ENCODE measurements at regions not wholly inside any gene's neighbourhood (a gene's known extent, or its start where the extent isn't known, plus 50 kb on each side); places are given as distances from the start of the nearest gene placed in this dataset.

DNA sequence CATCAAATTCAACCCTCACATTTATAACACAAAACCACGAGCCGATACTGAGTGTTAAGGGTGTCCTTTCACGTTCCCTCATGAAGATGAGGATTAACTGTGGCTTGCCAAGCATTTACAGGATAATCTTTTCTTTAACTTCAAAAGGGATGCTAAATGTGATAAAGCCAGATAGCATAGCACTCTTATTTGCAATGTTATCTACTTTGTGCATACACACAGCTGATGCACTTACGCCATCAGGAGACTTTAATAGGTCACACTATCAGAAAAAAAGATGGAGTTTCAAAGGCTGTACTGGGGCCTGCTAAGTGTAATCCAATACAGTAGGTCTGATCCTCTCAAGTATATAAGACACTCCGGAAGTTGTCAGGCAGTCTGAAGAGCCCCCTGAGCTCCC lies 572.7 kb downstream of the PIK3C3 start:
- DNase-seq (ENCODE audit: low read depth), result no peak
- Histone ChIP-seq H3K27me3 (replicated peaks; ENCODE audit: control insufficient read depth, insufficient read depth, low read length) (no peaks in the 10 kb centered on the region), H3K9ac (ENCODE audit: low read length) (no peak overlapping the region), H3K4me3 (ENCODE audit: low read length) (no peak overlapping the region), H3K9me3 (ENCODE audit: control insufficient read depth, low read length) (no peaks in the 10 kb centered on the region), H3K4me1 (ENCODE audit: control insufficient read depth, insufficient read depth, low read length) (no peaks in the 10 kb centered on the region), H3K36me3 (ENCODE audit: control insufficient read depth, insufficient read depth, low read length, severe bottlenecking) (no peaks in the 10 kb centered on the region)

DNA sequence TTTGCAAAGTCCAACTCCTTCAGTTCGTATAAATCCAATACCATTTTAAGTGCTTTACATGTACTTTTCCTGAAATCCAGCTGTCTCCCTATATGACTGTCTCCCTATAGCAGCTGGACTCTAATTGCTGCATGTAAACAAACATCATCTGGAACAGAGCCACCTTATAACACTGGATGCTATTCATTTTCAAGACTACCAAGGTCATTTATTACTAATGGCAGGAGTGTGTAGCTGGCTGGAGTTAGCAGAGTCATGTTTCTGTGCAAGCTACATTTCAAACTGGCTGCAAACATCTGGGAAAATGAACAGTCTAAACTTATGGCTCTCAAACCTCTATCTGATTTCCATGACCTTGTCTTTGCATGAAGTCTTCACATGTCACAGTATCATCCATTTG lies 575.2 kb downstream of the PIK3C3 start:
- no peak for DNase-seq (ENCODE audit: low read depth)
- no peaks in the 10 kb centered on the region for H3K27me3 ChIP-seq (replicated peaks; ENCODE audit: control insufficient read depth, insufficient read depth, low read length)
- H3K9me3 ChIP-seq (ENCODE audit: control insufficient read depth, low read length), result no peaks in the 10 kb centered on the region
- no peak overlapping the region for H3K4me3 ChIP-seq (ENCODE audit: low read length)
- no peaks in the 10 kb centered on the region for H3K36me3 ChIP-seq (ENCODE audit: control insufficient read depth, insufficient read depth, low read length, severe bottlenecking)
- H3K4me1 ChIP-seq (ENCODE audit: control insufficient read depth, insufficient read depth, low read length), result no peaks in the 10 kb centered on the region
- no peak overlapping the region for H3K9ac ChIP-seq (ENCODE audit: low read length)

DNA sequence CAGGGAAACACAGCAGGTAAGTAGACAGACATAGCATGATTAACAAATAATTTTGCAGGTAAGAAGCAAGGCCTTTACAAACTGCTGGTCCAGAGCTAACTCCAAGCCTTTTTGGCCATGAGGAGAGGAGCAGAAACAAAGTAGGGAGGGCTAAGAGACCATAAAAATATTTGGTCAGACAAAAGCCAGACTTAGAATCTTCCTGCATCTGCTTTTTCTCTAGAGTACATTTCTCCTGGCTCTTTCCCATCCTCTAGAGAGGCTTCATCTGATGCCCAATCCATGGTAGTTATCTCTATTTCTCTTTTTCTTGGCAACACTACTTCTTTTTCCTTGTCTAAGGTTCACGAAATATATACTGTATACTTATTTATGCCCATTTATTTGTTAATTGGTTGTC lies 577.1 kb downstream of the PIK3C3 start:
- H3K9ac ChIP-seq (ENCODE audit: low read length), result no peak overlapping the region
- H3K4me1 ChIP-seq (ENCODE audit: control insufficient read depth, insufficient read depth, low read length), result no peaks in the 10 kb centered on the region
- no peak for DNase-seq (ENCODE audit: low read depth)
- no peaks in the 10 kb centered on the region for H3K9me3 ChIP-seq (ENCODE audit: control insufficient read depth, low read length)
- H3K4me3 ChIP-seq (ENCODE audit: low read length), result no peak overlapping the region
- H3K36me3 ChIP-seq (ENCODE audit: control insufficient read depth, insufficient read depth, low read length, severe bottlenecking), result no peaks in the 10 kb centered on the region
- H3K27me3 ChIP-seq (replicated peaks; ENCODE audit: control insufficient read depth, insufficient read depth, low read length), result no peaks in the 10 kb centered on the region

DNA sequence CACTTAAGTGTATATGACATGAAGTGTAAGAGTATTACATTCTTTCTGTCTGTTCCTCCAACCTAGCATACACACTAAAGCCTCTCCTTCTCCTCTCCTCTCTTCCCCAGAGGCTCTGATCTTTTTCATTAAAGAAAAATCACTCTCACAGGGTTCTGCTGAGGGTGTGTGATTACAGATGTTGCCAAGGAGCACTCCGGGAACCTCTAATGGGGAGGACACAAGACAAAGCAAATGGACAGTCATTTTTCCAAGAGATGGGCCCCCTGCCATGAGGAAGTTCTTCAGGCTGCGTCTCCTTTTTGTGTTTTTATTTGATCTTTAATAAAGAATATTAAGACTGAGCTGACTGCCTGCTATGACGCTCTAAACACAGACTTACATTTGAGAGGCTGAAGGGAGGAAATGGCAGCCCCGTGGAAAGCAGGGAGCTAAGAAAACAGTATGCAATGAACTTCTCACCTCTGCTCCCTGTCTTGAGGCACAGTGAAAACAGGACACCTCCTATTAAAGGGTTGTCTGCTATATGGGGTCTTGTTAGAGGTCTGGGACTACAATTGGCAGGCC lies 578.1 kb downstream of the PIK3C3 start:
- Histone ChIP-seq H3K36me3 (ENCODE audit: control insufficient read depth, insufficient read depth, low read length, severe bottlenecking) (no peaks in the 10 kb centered on the region), H3K4me3 (ENCODE audit: low read length) (no peak overlapping the region), H3K27me3 (replicated peaks; ENCODE audit: control insufficient read depth, insufficient read depth, low read length) (no peaks in the 10 kb centered on the region), H3K4me1 (ENCODE audit: control insufficient read depth, insufficient read depth, low read length) (no peaks in the 10 kb centered on the region), H3K9me3 (ENCODE audit: control insufficient read depth, low read length) (no peaks in the 10 kb centered on the region), H3K9ac (ENCODE audit: low read length) (no peak overlapping the region)
- no peak for DNase-seq (ENCODE audit: low read depth)

DNA sequence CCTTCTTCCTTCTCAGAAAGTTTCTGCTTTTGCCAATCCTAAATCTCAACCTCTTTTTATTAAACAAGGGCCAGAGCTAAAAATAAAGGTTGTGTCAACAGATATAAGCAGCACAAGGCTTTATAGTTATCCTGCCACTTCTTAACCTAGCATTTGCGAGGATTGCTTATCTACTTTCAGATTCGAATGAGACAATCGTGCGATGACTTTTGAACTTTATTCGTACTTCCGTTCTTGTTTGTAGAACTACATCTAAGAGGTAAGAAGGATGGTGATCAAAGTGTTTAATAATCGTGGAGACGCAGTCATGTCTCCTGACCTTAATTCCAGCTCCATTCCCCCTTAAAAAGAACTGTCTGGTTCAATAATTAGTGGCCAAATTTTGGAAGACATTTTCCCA lies 578.6 kb downstream of the PIK3C3 start:
- DNase-seq (ENCODE audit: low read depth), result no peak
- Histone ChIP-seq H3K9me3 (ENCODE audit: control insufficient read depth, low read length) (no peaks in the 10 kb centered on the region), H3K27me3 (replicated peaks; ENCODE audit: control insufficient read depth, insufficient read depth, low read length) (no peaks in the 10 kb centered on the region), H3K4me1 (ENCODE audit: control insufficient read depth, insufficient read depth, low read length) (no peaks in the 10 kb centered on the region), H3K36me3 (ENCODE audit: control insufficient read depth, insufficient read depth, low read length, severe bottlenecking) (no peaks in the 10 kb centered on the region), H3K9ac (ENCODE audit: low read length) (no peak overlapping the region), H3K4me3 (ENCODE audit: low read length) (no peak overlapping the region)

DNA sequence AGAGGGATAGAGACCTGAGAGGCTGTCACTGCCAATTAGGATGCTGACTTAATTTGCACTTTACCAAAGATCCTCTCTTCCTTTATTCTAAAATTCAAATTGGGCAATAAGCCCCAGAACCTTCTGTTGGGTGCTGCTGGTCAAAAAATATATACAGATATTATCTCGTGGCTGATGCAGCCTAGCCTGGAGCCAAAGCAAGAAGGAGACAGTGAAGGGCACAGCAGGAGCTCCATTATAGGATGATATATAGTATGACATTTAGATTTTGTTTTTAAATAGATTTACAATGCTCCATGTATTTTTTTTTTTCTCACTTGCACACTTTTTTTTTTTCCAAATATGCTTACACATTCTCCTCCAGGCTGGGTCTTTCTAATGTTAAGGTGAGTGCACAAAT lies 579.3 kb downstream of the PIK3C3 start:
- Histone ChIP-seq H3K27me3 (replicated peaks; ENCODE audit: control insufficient read depth, insufficient read depth, low read length) (no peaks in the 10 kb centered on the region), H3K4me3 (ENCODE audit: low read length) (no peak overlapping the region)

DNA sequence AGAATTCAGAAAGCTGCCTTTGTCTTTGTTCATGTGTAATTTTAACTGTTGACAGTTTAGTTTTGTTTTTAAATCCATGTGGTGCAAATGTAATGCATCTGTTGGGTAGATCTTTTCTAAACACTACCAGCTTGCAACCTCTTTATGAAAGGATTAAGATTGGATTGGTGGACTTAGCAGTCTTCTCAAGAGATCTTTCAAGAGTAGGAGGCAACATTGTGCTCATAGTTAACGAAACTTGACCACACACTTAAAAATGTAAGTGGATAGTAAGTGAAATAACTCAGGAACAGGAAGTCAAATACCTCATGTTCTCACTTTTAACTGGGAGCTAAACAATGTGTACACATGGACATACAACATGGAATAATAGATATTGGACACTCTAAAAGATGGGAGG lies 579.0 kb downstream of the RIT2 start:
- Histone ChIP-seq H3K27me3 (replicated peaks; ENCODE audit: control insufficient read depth, insufficient read depth, low read length) (no peaks in the 10 kb centered on the region), H3K9ac (ENCODE audit: low read length) (no peak overlapping the region), H3K9me3 (ENCODE audit: control insufficient read depth, low read length) (no peaks in the 10 kb centered on the region), H3K36me3 (ENCODE audit: control insufficient read depth, insufficient read depth, low read length, severe bottlenecking) (no peaks in the 10 kb centered on the region), H3K4me3 (ENCODE audit: low read length) (no peak overlapping the region), H3K4me1 (ENCODE audit: control insufficient read depth, insufficient read depth, low read length) (no peaks in the 10 kb centered on the region)
- no peak for DNase-seq (ENCODE audit: low read depth)

More for the DNA sequence above, 579.3 kb downstream of the PIK3C3 start:
- H3K4me1 ChIP-seq (ENCODE audit: control insufficient read depth, insufficient read depth, low read length), result no peaks in the 10 kb centered on the region
- no peak overlapping the region for H3K9ac ChIP-seq (ENCODE audit: low read length)
- H3K36me3 ChIP-seq (ENCODE audit: control insufficient read depth, insufficient read depth, low read length, severe bottlenecking), result no peaks in the 10 kb centered on the region
- no peak for DNase-seq (ENCODE audit: low read depth)
- H3K9me3 ChIP-seq (ENCODE audit: control insufficient read depth, low read length), result no peaks in the 10 kb centered on the region

DNA sequence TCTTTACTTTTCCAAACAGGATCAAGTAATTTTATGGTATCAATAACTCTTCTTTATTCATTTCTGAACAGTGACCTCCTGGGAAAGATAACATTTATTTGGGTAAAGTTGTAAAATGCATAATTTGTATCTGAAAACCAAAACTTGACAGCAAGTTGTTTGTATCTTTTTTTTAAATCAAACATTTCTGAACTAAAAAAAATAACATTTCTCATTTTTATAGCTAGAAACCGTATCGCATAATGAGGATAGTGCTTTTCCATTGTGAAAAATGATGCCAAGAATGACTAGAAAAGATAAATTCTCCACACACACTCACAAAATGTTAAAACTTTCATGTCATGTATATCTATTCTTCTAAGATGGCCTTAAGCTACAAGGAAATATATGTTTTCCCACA lies 578.2 kb downstream of the RIT2 start:
- DNase-seq (ENCODE audit: low read depth), result no peak
- Histone ChIP-seq H3K27me3 (replicated peaks; ENCODE audit: control insufficient read depth, insufficient read depth, low read length) (no peaks in the 10 kb centered on the region), H3K4me1 (ENCODE audit: control insufficient read depth, insufficient read depth, low read length) (no peaks in the 10 kb centered on the region), H3K9me3 (ENCODE audit: control insufficient read depth, low read length) (no peaks in the 10 kb centered on the region), H3K36me3 (ENCODE audit: control insufficient read depth, insufficient read depth, low read length, severe bottlenecking) (no peaks in the 10 kb centered on the region), H3K4me3 (ENCODE audit: low read length) (no peak overlapping the region), H3K9ac (ENCODE audit: low read length) (no peak overlapping the region)

DNA sequence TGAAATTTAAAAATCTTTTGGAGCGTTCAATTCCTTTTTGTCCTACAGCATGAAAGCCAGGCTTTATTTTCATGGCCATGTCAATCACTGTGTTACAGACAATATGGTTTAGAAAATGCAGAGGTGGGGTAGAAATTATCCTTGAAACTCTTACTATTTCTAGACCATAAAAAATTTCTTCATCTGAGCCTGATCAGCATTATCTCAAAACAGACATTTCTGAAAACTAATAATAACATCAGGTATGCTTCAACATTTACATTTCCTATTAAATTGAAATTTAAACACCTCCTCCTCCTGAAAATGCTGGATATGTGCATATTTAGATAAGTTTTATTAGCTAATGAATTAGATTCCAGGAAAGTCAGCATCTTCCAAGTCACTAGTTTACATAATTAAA lies 570.6 kb downstream of the RIT2 start:
- Histone ChIP-seq H3K9me3 (ENCODE audit: control insufficient read depth, low read length) (no peaks in the 10 kb centered on the region), H3K36me3 (ENCODE audit: control insufficient read depth, insufficient read depth, low read length, severe bottlenecking) (no peaks in the 10 kb centered on the region), H3K9ac (ENCODE audit: low read length) (no peak overlapping the region), H3K4me1 (ENCODE audit: control insufficient read depth, insufficient read depth, low read length) (no peaks in the 10 kb centered on the region), H3K27me3 (replicated peaks; ENCODE audit: control insufficient read depth, insufficient read depth, low read length) (no peaks in the 10 kb centered on the region), H3K4me3 (ENCODE audit: low read length) (no peak overlapping the region)
- no peak for DNase-seq (ENCODE audit: low read depth)

DNA sequence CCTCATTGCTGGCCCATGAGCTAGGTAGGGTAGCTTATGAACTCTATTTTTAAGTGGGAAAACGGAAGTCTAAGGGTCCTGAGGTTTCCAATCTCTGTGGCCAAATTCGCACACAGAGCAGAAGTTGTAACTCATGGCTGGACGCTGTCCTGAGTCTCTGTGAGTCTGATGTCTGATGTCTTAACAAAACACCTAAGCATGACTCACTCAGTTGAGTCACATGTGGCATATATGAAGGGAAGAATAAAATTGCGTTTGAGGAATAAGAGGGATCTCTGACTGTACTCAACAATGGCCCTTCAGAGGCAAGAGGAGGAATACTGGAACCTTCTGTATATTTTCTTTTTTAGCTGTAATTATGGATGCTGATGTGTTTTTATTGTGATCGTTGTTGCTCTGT lies 569.7 kb downstream of the RIT2 start:
- no peaks in the 10 kb centered on the region for H3K27me3 ChIP-seq (replicated peaks; ENCODE audit: control insufficient read depth, insufficient read depth, low read length)
- H3K9ac ChIP-seq (ENCODE audit: low read length), result no peak overlapping the region
- no peak for DNase-seq (ENCODE audit: low read depth)

DNA sequence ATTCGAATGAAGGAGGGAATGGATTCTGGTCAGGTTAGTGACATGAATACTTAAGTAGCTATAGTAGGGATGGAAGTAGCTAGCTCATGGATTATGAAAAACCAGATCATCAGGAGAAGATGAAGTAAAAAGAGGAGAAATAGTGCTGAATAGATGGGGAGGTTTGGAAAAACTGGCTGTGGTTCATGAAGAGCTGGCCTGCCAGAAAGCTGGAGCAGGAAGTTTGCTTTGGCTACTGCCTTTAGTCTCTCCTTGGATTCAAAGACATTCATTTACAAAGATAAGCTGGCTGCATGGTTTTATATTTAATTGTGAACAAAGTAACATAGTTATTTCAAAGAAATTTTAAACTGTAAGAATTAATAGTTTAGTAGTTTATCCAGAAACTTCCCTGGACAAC lies 567.0 kb downstream of the RIT2 start:
- Histone ChIP-seq H3K4me1 (ENCODE audit: control insufficient read depth, insufficient read depth, low read length) (no peaks in the 10 kb centered on the region), H3K9ac (ENCODE audit: low read length) (no peak overlapping the region), H3K4me3 (ENCODE audit: low read length) (no peak overlapping the region), H3K27me3 (replicated peaks; ENCODE audit: control insufficient read depth, insufficient read depth, low read length) (no peaks in the 10 kb centered on the region), H3K36me3 (ENCODE audit: control insufficient read depth, insufficient read depth, low read length, severe bottlenecking) (no peaks in the 10 kb centered on the region), H3K9me3 (ENCODE audit: control insufficient read depth, low read length) (no peaks in the 10 kb centered on the region)
- no peak for DNase-seq (ENCODE audit: low read depth)

More for the DNA sequence above, 569.7 kb downstream of the RIT2 start:
- no peaks in the 10 kb centered on the region for H3K4me1 ChIP-seq (ENCODE audit: control insufficient read depth, insufficient read depth, low read length)
- H3K36me3 ChIP-seq (ENCODE audit: control insufficient read depth, insufficient read depth, low read length, severe bottlenecking), result no peaks in the 10 kb centered on the region
- H3K9me3 ChIP-seq (ENCODE audit: control insufficient read depth, low read length), result no peaks in the 10 kb centered on the region
- no peak overlapping the region for H3K4me3 ChIP-seq (ENCODE audit: low read length)

DNA sequence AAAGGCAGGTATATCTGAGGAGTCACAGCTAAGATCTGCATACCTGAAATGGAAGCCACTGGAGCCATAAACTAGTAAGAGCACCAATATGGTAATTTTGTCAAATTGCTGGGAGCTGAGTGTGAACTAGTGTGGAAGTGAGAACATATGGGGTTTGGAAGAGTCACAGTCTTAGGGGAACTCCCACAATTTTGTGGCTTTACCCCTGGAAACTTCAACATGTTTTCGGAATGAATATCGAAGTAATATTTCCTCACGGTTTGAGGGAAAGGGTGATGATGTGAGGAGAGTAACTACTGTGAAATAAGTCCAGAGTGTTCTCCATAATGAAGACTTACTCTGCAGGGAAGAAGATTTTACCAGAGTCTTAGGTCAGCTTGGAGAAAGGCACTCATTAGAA lies 565.9 kb downstream of the RIT2 start:
- no peak for DNase-seq (ENCODE audit: low read depth)
- no peaks in the 10 kb centered on the region for H3K27me3 ChIP-seq (replicated peaks; ENCODE audit: control insufficient read depth, insufficient read depth, low read length)

More for the DNA sequence above, 565.9 kb downstream of the RIT2 start:
- Histone ChIP-seq H3K9me3 (ENCODE audit: control insufficient read depth, low read length) (no peaks in the 10 kb centered on the region), H3K9ac (ENCODE audit: low read length) (no peak overlapping the region), H3K36me3 (ENCODE audit: control insufficient read depth, insufficient read depth, low read length, severe bottlenecking) (no peaks in the 10 kb centered on the region), H3K4me3 (ENCODE audit: low read length) (no peak overlapping the region), H3K4me1 (ENCODE audit: control insufficient read depth, insufficient read depth, low read length) (no peaks in the 10 kb centered on the region)
